ENCODE measurements at regions not wholly inside any gene's neighbourhood (a gene's known extent, or its start where the extent isn't known, plus 50 kb on each side); places are given as distances from the start of the nearest gene placed in this dataset.

- CTCF ChIA-PET: no interaction called here
- WGBS (ENCODE audit: missing lambda C conversion rate): 66% methylated on average over 5 of the region's 11 CpGs
- no peak overlapping the region for H3K4me3 ChIP-seq
- no peaks in the 10 kb centered on the region for H3K4me1 ChIP-seq
- DNase-seq (ENCODE audit: low read depth in 1 of 2, low spot score in 1 of 2): no peak
- 0 out of 6 replicates have a peak, but pooled peaks of 1 of the 2 experiments have one; percentile 24 for ATAC-seq
- POLR2A ChIA-PET: no interaction called here
- TF ChIP-seq BCL3 (IDR thresholded peaks at IDR 0.05): no peak
- TF ChIP-seq PHF8 (IDR thresholded peaks at IDR 0.05; ENCODE audit: borderline replicate concordance, low read depth): no peak
- TF ChIP-seq RARB (CRISPR knock-in tag; IDR thresholded peaks at IDR 0.05): no peak
- TF ChIP-seq MYC (IDR thresholded peaks at IDR 0.05; ENCODE audit: borderline replicate concordance, low read length): no peak
- no peak for TF ChIP-seq MAFK (IDR thresholded peaks at IDR 0.05; ENCODE audit: partially characterized antibody)
- TF ChIP-seq SMC3 (IDR thresholded peaks at IDR 0.05): no peak
- TF ChIP-seq NFE2L2 (conservative IDR thresholded peaks at IDR 0.05; ENCODE audit: low read length): no peak
- TF ChIP-seq POLR2AphosphoS2 (conservative IDR thresholded peaks at IDR 0.05; ENCODE audit: low read length): no peak
- no peaks in the 10 kb centered on the region for H3K9me3 ChIP-seq
- FAIRE-seq: no peak
- H3K27ac ChIP-seq: no peak overlapping the region
- no peak overlapping the region for H3K4me2 ChIP-seq
These were observed 227.7 kb upstream of the CDH4 start for GRCh38 chr20:61024390-61024789.

GRCh38 chr20:61025536-61025935 is 226.5 kb upstream of the CDH4 start:
- TF ChIP-seq NR3C1 (IDR thresholded peaks at IDR 0.05) (no peak), CBX8 (IDR thresholded peaks at IDR 0.05) (no peak), NPAS2 (CRISPR knock-in tag; IDR thresholded peaks at IDR 0.05; ENCODE audit: borderline replicate concordance) (no peak), ZC3H11A (IDR thresholded peaks at IDR 0.05) (no peak), ELK1 (IDR thresholded peaks at IDR 0.05; ENCODE audit: low read depth, low read length) (no peak)
- WGBS (ENCODE audit: missing lambda C conversion rate): 71% methylated on average over 10 of the region's 10 CpGs

GRCh38 chr20:61026173-61026572 is 225.9 kb upstream of the CDH4 start:
- 60% methylated on average over 6 of the region's 6 CpGs for WGBS (ENCODE audit: missing lambda C conversion rate)
- H3K4me1 ChIP-seq: no peaks in the 10 kb centered on the region
- H3K4me3 ChIP-seq: no peak overlapping the region
- POLR2A ChIA-PET: no interaction called here
- DNase-seq (ENCODE audit: low read depth in 1 of 2, low spot score in 1 of 2) (no peak), ATAC-seq (no peak), FAIRE-seq (no peak)
- no peak overlapping the region for H3K4me2 ChIP-seq
- no peak for TF ChIP-seq FOSB (CRISPR knock-in tag; IDR thresholded peaks at IDR 0.05)
- TF ChIP-seq MAZ (IDR thresholded peaks at IDR 0.05; ENCODE audit: borderline replicate concordance, low read depth, low read length): no peak
- TF ChIP-seq CBX2 (IDR thresholded peaks at IDR 0.05; ENCODE audit: borderline replicate concordance, low read depth): no peak
- no peak for TF ChIP-seq FOSL2 (IDR thresholded peaks at IDR 0.05)
- no peak for TF ChIP-seq FOSL2 (CRISPR knock-in tag; IDR thresholded peaks at IDR 0.05)
- no peak for TF ChIP-seq RAD21 (conservative IDR thresholded peaks at IDR 0.05 in 1 of 2, IDR thresholded peaks at IDR 0.05 in 1 of 2)
- TF ChIP-seq HDAC2 (IDR thresholded peaks at IDR 0.05): no peak
- no peak for TF ChIP-seq PHF8 (IDR thresholded peaks at IDR 0.05; ENCODE audit: borderline replicate concordance, low read depth)
- no peak for TF ChIP-seq POLR2AphosphoS2 (conservative IDR thresholded peaks at IDR 0.05; ENCODE audit: low read length)
- no peak for TF ChIP-seq TP53 (CRISPR knock-in tag; IDR thresholded peaks at IDR 0.05)
- TF ChIP-seq BHLHE40 (IDR thresholded peaks at IDR 0.05; ENCODE audit: low read depth, low read length): no peak
- TF ChIP-seq ESRRA (IDR thresholded peaks at IDR 0.05; ENCODE audit: borderline replicate concordance, low read length): no peak
- no peak for TF ChIP-seq JUN (IDR thresholded peaks at IDR 0.05)
- no peak for TF ChIP-seq HOXB5 (CRISPR knock-in tag; IDR thresholded peaks at IDR 0.05)
- no peak for TF ChIP-seq KDM5A (IDR thresholded peaks at IDR 0.05)
- no peak for TF ChIP-seq RFX5 (IDR thresholded peaks at IDR 0.05)
- no peak for TF ChIP-seq HMGXB4 (CRISPR knock-in tag; IDR thresholded peaks at IDR 0.05; ENCODE audit: borderline replicate concordance)
- no peak overlapping the region for H3K27ac ChIP-seq
- no peaks in the 10 kb centered on the region for H3K9me3 ChIP-seq
- CTCF ChIA-PET: interaction anchor here (0.6 kb wide), 1 partner anchor 91 kb away, joined by 3 read pairs; no protein-coding TSS in a partner anchor

More at GRCh38 chr20:61025536-61025935, 226.5 kb upstream of the CDH4 start:
- no peak overlapping the region for H3K4me3 ChIP-seq
- H3K9me3 ChIP-seq: no peaks in the 10 kb centered on the region
- H3K4me1 ChIP-seq: no peaks in the 10 kb centered on the region
- FAIRE-seq (no peak), ATAC-seq (no peak), DNase-seq (ENCODE audit: low read depth in 1 of 2, low spot score in 1 of 2) (no peak)
- POLR2A ChIA-PET: no interaction called here
- H3K27ac ChIP-seq: no peak overlapping the region
- H3K4me2 ChIP-seq: no peak overlapping the region
- CTCF ChIA-PET: interaction anchor here (0.6 to 0.7 kb wide), 2 partner anchors 31 to 203 kb away, joined by 3 to 4 read pairs; no protein-coding TSS in a partner anchor
